Liver (tissue), 8 donors: ENCODE measurements at regions not wholly inside any gene's neighbourhood (a gene's known extent, or its start where the extent isn't known, plus 50 kb on each side); places are given as distances from the start of the nearest gene placed in this dataset.

ENCODE experiments used
- DNase-seq: peaks from one replicate; pipeline ENCODE4 v3.0.0-alpha.2; 2017; ENCODE audit warnings: low spot score
- H3K27ac ChIP-seq, 2 donors: one replicate each; pipeline ENCODE4 v1.7.0; 2013; ENCODE audit warnings: inconsistent platforms in 2 of 2, low read length in 2 of 2, control low read depth in 1 of 2, low read depth in 1 of 2, mild to moderate bottlenecking in 1 of 2
- H3K27me3 ChIP-seq, 4 donors: one replicate each; pipeline versions ENCODE4 v1.6.1 to v1.7.0; 2013; ENCODE audit warnings: low read length in 3 of 4, inconsistent platforms in 1 of 4, mild to moderate bottlenecking in 1 of 4, moderate library complexity in 1 of 4; ENCODE audit not compliant: control insufficient read depth in 4 of 4, insufficient read depth in 4 of 4
- H3K36me3 ChIP-seq, 4 donors: one replicate each; pipeline versions ENCODE4 v1.6.1 to v1.7.0; 2013; ENCODE audit warnings: low read length in 3 of 4, mild to moderate bottlenecking in 3 of 4, low read depth in 1 of 4, moderate library complexity in 1 of 4; ENCODE audit not compliant: control insufficient read depth in 4 of 4, insufficient read depth in 3 of 4
- H3K4me1 ChIP-seq, 4 donors: one replicate each; pipeline versions ENCODE4 v1.6.1 to v1.7.0; 2013; ENCODE audit warnings: low read length in 3 of 4, mild to moderate bottlenecking in 3 of 4, moderate library complexity in 1 of 4; ENCODE audit not compliant: control insufficient read depth in 4 of 4, insufficient read depth in 4 of 4
- H3K4me3 ChIP-seq, 3 donors: one replicate each; pipeline versions ENCODE4 v1.6.1 to v1.7.0; 2013; ENCODE audit warnings: low read length in 3 of 3, control low read depth in 1 of 3, low read depth in 1 of 3, mild to moderate bottlenecking in 1 of 3
- H3K9ac ChIP-seq, 2 donors: one replicate each; pipeline ENCODE4 v1.7.0; 2013; ENCODE audit warnings: low read length in 2 of 2, mild to moderate bottlenecking in 2 of 2, moderate library complexity in 2 of 2, control low read depth in 1 of 2, low read depth in 1 of 2
- H3K9me3 ChIP-seq, 4 donors: one replicate each; pipeline versions ENCODE4 v1.6.1 to v1.7.0; 2013; ENCODE audit warnings: low read length in 3 of 4; ENCODE audit not compliant: control insufficient read depth in 4 of 4
- EGR1 ChIP-seq, 2 donors: IDR thresholded peaks; 2 replicates each; pipeline ENCODE4 v1.6.1; 2016 to 2018; ENCODE audit warnings: antibody characterized with exemption in 2 of 2, low read depth in 2 of 2
- FOXA1 ChIP-seq: IDR thresholded peaks from 2 replicates; pipeline ENCODE4 v1.6.1; 2016; ENCODE audit warnings: antibody characterized with exemption
- HNF4G ChIP-seq: IDR thresholded peaks from 2 replicates; pipeline ENCODE4 v1.6.1; 2016; ENCODE audit warnings: antibody characterized with exemption
- JUND ChIP-seq, 2 donors: IDR thresholded peaks; 2 replicates each; pipeline ENCODE4 v1.6.1; 2016; ENCODE audit warnings: antibody characterized with exemption in 2 of 2
- NR2F2 ChIP-seq: IDR thresholded peaks from 2 replicates; pipeline ENCODE4 v1.6.1; 2016; ENCODE audit warnings: antibody characterized with exemption
- RAD21 ChIP-seq, 2 donors: IDR thresholded peaks; 2 replicates each; pipeline ENCODE4 v1.6.1; 2016; ENCODE audit warnings: antibody characterized with exemption in 2 of 2, mild to moderate bottlenecking in 2 of 2
- SP1 ChIP-seq: IDR thresholded peaks from 2 replicates; pipeline ENCODE4 v1.6.1; 2018; ENCODE audit warnings: antibody characterized with exemption, mild to moderate bottlenecking
- YY1 ChIP-seq: IDR thresholded peaks from 2 replicates; pipeline ENCODE4 v1.6.1; 2016; ENCODE audit warnings: antibody characterized with exemption, mild to moderate bottlenecking
- WGBS: extraction: QIAGEN DNeasy Blood & Tissue Kit; methylation state at CpG from one replicate; pipeline ENCODE4 v1.1.7; 2013; 5-methylcytosine and 5-hydroxymethylcytosine counted together
- TF ChIP-seq, protein P1 (sequence below): IDR thresholded peaks from 2 replicates; pipeline ENCODE4 v1.6.1; 2016; ENCODE audit warnings: antibody characterized with exemption
- TF ChIP-seq, protein P2 (sequence below): fragments of 150-350 bp; IDR thresholded peaks from 2 replicates; pipeline ENCODE4 v1.5.1; 2017; ENCODE audit warnings: improper control_type of control experiment, low read depth, low read length; ENCODE audit not compliant: missing input control
- TF ChIP-seq, protein P3 (sequence below): IDR thresholded peaks from 2 replicates; pipeline ENCODE4 v1.6.1; 2016; ENCODE audit warnings: antibody characterized with exemption, mild to moderate bottlenecking
- donor health status: healthy.
- donor health status: healthy.
- donor health status: healthy.
- donor health status: healthy.
- donor health status: healthy.

DNA sequence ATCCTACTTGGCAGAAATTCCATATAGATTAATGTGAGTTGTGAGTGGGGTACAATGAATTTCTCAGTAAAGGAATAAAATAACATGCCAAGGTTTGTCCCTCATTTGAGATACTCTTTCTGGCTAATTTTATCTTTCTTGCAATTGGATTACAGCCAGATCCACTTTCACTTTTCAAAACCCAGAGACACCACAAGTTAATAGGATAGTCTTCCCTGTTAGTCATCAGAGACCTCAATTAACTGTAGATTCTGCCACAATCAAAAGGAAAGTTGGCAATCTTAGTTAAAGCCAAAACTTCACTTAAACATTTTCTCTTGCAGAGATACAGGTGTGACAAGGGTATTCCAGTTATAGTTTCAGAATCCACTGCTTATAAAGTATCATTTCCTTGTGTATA lies 91.4 kb upstream of the PHYHIPL start:
- DNase-seq, result no peak
- Histone ChIP-seq H3K4me3 (no peak overlapping the region), H3K9me3 (no peaks in the 10 kb centered on the region), H3K27me3 (no peaks in the 10 kb centered on the region), H3K27ac (no peak overlapping the region), H3K9ac (no peak overlapping the region), H3K4me1 (peaks cover 0 to 3% (median under 1%) of the 10 kb centered on the region in 4 donors), H3K36me3 (no peaks in the 10 kb centered on the region)
- TF ChIP-seq NR2F2, result no peak

DNA sequence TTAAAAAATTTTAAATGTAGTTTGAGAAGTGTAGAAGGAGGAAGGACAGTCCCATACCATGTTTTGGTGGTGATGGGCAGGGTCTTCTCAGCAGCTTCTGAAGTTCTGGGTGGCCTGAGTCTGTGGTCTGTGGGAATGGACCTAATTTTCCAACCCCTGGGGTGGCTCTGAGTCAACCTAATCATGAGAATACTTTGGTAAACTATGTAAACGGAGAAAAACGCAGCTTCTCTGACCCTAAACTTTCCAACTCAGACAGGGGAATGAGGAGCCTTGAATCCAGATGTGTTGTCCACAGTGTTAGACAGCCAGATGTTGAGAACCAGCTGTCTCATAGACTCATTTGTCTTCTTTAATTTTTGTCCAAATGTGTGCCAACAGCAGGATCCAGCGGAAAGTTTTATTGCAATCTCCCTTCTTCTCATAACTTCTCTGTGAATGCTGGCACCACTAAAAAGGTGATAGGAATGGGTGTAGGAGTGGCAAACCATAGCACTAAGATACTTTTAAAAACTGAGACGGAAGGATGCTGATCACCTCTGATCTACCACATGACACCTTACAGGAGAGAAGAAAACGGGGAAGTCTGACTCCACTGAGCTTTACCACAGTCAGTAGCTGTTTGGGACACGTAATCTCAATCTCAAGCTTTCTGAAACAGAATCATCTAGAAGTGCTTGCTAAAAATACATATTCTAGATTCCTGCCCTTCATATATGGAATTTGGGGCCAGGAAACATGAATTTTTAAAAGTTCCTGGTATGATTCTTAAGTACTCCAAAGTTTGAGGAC lies 90.5 kb upstream of the PHYHIPL start:
- H3K27ac ChIP-seq, result no peak overlapping the region
- H3K9me3 ChIP-seq, result no peaks in the 10 kb centered on the region
- H3K36me3 ChIP-seq, result no peaks in the 10 kb centered on the region
- WGBS, result 84% methylated on average over 6 of the region's 6 CpGs
- TF ChIP-seq, protein P1, sequence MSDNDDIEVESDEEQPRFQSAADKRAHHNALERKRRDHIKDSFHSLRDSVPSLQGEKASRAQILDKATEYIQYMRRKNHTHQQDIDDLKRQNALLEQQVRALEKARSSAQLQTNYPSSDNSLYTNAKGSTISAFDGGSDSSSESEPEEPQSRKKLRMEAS, result no peak
- TF ChIP-seq, protein P2, sequence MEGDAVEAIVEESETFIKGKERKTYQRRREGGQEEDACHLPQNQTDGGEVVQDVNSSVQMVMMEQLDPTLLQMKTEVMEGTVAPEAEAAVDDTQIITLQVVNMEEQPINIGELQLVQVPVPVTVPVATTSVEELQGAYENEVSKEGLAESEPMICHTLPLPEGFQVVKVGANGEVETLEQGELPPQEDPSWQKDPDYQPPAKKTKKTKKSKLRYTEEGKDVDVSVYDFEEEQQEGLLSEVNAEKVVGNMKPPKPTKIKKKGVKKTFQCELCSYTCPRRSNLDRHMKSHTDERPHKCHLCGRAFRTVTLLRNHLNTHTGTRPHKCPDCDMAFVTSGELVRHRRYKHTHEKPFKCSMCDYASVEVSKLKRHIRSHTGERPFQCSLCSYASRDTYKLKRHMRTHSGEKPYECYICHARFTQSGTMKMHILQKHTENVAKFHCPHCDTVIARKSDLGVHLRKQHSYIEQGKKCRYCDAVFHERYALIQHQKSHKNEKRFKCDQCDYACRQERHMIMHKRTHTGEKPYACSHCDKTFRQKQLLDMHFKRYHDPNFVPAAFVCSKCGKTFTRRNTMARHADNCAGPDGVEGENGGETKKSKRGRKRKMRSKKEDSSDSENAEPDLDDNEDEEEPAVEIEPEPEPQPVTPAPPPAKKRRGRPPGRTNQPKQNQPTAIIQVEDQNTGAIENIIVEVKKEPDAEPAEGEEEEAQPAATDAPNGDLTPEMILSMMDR, result no peak
- TF ChIP-seq SP1 (no peak), FOXA1 (no peak)
- no peaks in the 10 kb centered on the region for H3K27me3 ChIP-seq
- DNase-seq, result no peak
- no peak overlapping the region for H3K9ac ChIP-seq
- no peak overlapping the region for H3K4me3 ChIP-seq
- no peaks in the 10 kb centered on the region for H3K4me1 ChIP-seq

DNA sequence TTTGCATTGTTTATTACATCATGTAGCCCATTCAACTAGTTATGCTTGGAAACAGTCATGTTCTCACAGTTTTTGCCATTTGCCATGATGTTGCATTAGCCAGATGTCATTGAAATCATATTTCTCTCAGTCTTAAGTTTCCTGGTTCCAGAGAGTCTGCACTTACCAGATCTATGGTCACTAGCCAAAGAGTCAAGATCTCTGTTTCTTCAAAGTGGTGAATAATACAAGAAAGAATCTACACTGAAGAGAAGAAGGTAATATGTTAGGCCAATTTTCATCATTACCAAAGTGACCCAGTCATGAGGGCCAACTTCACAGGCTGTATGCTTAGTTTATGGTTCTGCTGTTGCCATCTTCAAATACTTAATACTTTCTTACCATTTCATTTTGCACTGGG lies 89.0 kb upstream of the PHYHIPL start:
- no peak for DNase-seq
- Histone ChIP-seq H3K27me3 (no peaks in the 10 kb centered on the region), H3K9ac (no peak overlapping the region), H3K4me1 (no peaks in the 10 kb centered on the region), H3K9me3 (no peaks in the 10 kb centered on the region), H3K4me3 (no peak overlapping the region), H3K36me3 (no peaks in the 10 kb centered on the region), H3K27ac (no peak overlapping the region)
- TF ChIP-seq, protein P3, sequence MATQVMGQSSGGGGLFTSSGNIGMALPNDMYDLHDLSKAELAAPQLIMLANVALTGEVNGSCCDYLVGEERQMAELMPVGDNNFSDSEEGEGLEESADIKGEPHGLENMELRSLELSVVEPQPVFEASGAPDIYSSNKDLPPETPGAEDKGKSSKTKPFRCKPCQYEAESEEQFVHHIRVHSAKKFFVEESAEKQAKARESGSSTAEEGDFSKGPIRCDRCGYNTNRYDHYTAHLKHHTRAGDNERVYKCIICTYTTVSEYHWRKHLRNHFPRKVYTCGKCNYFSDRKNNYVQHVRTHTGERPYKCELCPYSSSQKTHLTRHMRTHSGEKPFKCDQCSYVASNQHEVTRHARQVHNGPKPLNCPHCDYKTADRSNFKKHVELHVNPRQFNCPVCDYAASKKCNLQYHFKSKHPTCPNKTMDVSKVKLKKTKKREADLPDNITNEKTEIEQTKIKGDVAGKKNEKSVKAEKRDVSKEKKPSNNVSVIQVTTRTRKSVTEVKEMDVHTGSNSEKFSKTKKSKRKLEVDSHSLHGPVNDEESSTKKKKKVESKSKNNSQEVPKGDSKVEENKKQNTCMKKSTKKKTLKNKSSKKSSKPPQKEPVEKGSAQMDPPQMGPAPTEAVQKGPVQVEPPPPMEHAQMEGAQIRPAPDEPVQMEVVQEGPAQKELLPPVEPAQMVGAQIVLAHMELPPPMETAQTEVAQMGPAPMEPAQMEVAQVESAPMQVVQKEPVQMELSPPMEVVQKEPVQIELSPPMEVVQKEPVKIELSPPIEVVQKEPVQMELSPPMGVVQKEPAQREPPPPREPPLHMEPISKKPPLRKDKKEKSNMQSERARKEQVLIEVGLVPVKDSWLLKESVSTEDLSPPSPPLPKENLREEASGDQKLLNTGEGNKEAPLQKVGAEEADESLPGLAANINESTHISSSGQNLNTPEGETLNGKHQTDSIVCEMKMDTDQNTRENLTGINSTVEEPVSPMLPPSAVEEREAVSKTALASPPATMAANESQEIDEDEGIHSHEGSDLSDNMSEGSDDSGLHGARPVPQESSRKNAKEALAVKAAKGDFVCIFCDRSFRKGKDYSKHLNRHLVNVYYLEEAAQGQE, result no peak
- no peak for TF ChIP-seq YY1
- no peak for TF ChIP-seq HNF4G
- no peak for TF ChIP-seq EGR1 (IDR thresholded peaks at IDR 0.05; ENCODE audit: low read depth in 2 of 2)
- no peak for TF ChIP-seq RAD21 (IDR thresholded peaks at IDR 0.05)
- TF ChIP-seq JUND (IDR thresholded peaks at IDR 0.05), result no peak
